Stimulated activated CD4-positive, alpha-beta T cell treated with anti-CD3 and anti-CD28 coated beads, Interleukin-15, amount 100 ng/mL, for 48 hours (primary cell): ENCODE measurements at regions not wholly inside any gene's neighbourhood (a gene's known extent, or its start where the extent isn't known, plus 50 kb on each side); places are given as distances from the start of the nearest gene placed in this dataset.

Experiments
- DNase-seq, 2 donors: peaks; one replicate each; pipeline ENCODE4 v3.0.0-alpha.2; 2020; ENCODE audit warnings: low read depth in 2 of 2

DNA sequence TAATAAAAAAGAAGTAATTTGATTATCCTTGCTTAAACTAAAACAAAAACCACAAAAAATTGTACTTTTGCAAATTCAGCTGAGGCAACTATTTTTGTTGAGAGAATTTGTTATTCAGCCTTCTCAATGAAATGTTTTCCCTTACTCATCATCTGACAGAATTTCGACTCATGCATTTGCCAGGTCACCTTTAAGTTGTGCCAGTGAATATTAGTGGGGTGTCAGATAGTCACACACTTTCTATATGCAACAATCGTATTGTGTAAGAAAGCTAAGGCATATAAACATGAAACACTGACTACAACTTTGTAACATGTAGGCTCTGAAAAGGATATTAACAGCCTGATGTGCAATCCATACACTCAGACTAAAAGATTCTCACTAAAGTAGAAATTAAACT lies 1653.1 kb upstream of the SLC39A10 start:
- no peak for DNase-seq

DNA sequence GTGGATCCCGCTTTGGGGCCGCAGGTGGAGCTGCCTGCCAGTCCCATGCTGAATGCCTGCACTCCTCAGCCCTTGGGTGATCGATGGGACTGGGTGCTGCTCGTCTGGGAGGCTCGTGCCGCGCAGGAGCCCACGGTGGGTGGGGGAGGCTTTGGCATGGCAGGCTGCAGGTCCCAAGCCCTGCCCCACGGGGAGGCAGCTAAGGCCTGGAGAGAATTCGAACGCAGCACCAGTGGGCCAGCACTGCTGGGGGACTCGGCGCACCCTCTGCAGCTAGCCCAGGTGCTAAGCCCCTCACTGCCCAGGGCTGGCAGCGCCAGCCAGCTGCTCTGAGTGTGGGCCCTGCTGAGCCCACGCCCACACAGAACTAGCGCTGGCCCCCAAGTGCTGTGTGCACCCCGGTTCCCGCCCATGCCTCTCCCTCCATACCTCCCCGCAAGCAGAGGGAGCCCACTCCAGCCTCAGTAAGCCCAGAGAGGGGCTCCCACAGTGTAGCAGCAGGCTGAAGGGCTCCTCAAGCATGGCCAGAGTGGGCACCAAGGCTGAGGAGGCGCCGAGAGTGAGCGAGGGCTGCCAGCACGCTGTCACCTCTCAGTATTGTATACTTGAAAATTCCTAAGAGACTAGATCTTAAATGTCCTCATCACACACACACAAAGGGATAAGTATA lies 1654.2 kb upstream of the SLC39A10 start:
- DNase-seq, result no peak

DNA sequence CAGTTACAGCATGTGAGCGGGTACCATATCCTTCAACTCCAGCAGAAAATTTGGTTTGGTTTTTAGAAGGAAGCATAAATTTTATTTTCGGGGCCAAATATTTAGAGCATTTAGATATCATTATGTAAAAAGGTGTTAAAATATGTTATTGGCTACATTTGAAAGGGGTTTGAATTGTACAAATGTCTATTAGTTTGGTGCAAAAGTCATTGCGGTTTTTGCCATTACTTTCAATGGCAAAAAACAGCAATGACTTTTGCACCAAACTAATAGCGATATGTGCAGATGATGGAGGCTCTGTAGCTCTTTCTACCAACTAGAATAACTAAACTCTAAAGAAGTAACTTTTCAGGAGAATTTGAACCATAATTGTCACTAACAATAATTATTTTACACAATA lies 1666.2 kb upstream of the SLC39A10 start:
- DNase-seq, result no peak

DNA sequence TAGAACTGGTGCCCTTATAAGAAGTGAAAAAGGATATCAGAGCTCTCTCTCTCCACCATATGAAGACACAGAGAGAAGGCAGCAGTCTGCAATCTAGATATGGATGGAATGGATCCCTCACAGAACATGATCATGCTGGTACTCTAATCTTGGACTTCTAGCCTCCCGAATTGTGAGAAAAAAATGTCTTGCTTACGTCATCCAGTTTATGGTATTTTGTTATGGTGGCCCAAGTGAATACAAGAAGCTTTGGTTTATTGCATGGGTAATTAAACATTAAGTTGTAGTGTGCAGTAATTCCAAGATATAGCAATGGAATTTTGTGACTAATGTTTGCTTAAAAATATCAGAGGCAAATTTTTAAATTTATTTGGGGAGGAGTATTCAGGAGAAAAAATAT lies 1667.4 kb upstream of the SLC39A10 start:
- no peak for DNase-seq

DNA sequence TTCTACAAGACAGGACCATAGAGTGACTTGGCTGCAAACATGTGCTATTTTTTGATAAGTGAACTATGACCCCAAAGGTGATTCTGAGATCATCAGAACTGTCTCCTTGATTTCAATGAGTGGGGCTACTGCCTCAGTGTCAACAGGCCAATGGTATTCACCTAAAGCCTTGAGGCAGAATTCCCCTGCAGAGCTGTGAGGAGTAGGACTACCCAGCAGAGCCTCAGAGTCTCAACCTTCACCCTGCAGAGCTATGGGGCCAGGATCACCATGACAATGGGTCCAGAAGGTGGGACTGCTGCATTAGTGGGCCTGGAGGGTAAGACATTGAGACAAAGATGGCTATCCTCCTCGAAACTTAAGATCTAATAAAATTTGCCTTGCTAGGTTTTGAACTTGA lies 1668.2 kb upstream of the SLC39A10 start:
- no peak for DNase-seq

DNA sequence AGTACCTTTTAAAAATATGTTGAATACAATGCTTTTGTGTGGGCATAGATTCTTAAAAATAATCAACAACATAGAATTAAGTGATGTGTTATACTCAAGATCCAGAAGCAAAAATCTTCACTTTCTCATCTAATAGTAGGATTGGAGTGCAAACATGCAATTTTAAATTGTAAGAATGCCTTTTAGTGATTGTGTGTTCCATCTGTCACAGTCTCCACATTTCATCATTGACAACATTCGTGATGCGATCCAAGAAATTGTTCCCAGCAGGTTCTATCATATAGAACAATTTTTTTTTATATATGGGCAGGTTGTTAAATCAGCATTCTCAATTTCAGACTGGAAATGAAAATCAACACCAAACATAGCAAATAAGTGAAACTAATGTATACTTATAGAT lies 1671.8 kb upstream of the SLC39A10 start:
- no peak for DNase-seq

DNA sequence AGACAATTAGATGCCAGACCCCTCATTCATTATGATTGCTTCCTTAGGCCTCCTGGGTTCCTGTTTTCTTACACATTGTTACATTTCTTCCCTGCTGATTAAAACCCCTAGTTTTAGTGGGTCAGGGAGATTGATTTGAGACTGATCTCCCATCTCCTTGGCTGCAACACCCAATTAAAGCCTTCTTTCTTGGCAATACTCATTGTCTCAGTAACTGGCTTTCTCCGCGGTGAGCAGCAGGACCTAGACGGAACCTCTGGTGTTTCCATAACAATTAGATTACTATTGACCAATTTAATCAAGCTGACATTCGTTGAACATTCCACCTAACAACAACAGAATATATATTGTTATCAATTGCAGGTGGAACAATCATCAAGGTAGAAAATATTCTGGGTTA lies 1676.4 kb upstream of the SLC39A10 start:
- no peak for DNase-seq

DNA sequence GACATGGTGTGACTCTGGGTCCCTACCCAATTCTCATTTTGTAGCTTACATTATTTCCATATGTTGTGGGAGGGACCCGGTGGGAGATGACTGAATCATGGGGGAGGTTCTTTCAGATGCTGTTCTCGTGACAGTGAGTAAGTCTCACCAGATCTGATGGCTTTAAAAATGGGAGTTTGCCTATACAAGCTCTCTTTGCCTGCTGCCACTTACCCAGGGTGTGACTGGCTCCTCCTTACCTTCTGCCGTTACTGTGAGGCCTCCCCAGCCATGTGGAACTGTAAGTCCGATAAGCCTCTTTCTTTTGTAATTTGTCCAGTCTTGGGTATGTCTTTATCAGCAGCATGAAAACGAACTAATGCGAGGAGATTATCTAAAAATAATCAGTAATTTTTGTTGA lies 1683.2 kb upstream of the SLC39A10 start:
- no peak for DNase-seq

DNA sequence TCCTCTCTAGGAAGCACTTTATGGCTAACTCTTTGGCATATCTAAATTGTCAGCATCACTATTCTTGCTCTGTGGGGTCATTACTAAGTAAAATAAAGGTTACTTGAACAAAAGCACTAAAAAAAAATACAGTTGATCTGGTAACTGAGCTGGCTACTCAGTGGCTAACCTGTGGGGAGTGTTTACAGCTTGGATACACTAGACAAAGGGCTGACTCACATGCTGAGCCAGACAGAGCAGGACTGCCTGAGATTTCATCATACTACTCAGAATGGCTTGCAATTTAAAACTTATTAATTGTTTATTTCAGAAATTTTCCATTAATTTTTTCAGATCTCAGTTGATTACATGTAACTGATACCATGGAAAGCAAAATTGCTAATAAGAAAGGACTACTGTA lies 1690.4 kb upstream of the SLC39A10 start:
- DNase-seq, result no peak

DNA sequence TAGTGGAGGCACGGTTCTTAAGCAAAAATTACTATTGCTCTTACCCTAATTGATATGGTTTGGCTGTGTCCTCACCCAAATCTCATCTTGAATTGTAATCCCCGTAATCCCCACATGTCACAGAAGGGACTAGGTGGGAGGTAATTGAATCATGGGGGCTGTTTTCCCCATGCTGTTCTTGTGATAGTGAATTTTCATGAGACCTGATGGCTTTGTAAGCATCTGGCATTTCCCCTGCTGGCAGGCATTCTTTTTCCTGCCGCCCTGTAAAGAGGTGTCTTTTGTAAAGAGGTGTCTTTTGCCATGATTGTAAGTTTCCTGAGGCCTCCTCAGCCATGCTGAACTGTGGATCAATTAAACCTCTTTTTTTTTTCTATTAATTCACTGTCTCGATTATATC lies 1691.8 kb upstream of the SLC39A10 start:
- DNase-seq, result no peak

DNA sequence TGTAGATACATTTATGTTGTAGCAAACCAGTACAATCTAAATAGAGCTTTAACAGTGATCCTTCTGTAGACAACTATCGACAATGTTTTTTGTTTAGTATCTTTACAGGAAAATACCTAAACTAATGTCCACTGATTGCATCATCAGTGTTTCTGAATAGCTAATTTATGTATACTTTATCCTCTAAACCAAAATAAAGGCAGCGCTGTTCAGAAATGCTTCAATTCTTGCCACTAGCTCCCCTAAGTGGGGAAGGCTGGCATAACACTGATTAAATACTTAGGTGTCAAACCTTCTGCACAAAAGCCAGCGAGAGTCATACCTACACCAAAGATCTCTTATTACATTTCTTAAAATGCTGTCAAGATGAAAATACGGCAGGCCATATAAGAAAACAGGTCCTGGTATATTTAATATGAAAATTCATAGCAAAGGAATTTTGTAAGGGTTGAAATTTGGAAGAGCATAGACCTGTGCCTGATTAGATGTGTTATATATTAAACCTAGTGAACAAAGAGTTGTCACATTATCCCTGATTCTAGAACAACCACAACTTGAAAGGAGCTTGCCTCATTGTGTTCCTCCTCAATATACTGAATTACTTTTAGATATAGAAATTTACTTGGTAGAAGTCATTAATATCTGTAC lies 1693.4 kb upstream of the SLC39A10 start:
- no peak for DNase-seq

DNA sequence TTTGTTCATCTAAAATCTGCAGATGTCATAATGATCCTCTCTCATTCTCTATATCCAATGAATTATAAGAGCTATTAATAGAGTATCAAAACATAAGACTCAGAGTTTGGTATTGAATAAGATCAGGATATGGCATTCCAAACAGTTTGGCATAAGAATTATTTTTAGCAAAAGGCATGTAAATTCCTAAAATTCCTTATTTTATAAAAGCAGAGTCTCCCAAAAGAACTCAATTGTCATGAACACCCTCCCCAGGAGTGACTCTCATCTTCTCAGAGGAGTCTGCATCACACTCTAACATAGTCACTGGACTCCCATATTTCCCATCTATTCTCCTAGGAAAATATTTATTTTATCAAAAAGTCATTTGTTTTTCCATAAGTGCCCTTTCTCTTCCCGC lies 1710.2 kb upstream of the SLC39A10 start:
- no peak for DNase-seq

DNA sequence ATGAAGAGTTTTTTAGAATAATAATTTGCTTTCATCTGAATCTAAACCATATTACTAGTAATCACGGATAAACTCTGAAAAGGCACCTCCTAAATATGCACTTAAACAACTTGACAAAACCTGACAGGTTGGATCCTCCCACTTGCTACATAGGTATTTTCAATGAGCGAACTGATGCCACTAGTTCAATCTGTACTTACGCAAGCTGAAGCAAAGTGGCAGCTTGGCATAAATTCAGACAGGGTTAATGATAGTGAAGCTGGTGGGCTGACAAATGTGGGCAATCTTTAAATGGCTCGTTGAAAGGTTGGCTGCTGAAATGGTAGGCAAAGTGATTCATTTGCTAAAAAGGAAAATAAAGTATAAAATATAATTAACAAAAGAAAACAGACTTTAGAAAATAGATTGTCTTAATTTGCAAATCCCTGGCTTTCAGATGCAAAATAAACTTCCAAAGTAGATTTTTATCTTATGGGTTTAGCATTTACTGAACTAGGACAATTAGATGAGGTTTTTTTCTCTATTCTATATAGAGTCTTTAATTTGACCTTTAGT lies 1713.5 kb upstream of the SLC39A10 start:
- DNase-seq, result no peak

DNA sequence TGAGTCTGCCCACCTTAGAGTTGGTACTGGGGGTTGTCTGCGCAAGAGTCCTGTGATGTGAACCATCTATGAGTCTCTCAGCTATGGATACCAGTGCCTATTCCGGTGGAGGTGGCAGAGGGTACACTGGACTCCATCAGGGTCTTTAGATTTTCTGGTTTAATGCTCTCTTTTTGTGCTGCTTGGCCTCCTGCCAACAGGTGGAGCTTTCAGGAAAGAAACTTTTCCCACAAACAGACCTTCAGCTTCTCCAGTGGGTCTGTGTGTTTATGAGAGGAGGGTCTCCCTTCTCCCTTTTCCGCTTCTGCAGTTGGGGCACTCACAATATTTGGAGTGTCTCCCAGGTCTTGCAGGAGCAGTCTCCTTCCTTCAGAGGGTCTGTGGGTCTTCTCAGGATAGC lies 1721.9 kb upstream of the SLC39A10 start:
- DNase-seq, result no peak

DNA sequence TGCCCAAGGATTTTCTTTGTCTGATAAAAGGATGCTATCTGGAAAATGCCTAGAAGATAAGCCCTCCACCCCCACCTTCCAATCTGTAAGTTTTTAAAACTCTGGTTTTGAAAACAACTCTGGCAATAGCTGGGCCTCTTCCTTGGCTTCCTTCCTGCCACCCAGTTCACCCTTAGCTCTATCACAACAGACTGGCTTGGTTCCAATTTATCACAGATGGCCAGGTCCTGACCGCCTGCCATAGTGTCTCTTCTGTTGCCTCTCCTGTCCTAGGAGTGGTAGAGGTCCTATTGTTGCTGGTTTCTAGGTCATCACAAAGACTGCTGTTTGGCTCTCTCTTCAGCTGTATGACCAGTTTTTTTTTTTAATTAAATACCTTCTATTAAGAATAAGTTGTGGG lies 1727.9 kb upstream of the SLC39A10 start:
- DNase-seq, result no peak

DNA sequence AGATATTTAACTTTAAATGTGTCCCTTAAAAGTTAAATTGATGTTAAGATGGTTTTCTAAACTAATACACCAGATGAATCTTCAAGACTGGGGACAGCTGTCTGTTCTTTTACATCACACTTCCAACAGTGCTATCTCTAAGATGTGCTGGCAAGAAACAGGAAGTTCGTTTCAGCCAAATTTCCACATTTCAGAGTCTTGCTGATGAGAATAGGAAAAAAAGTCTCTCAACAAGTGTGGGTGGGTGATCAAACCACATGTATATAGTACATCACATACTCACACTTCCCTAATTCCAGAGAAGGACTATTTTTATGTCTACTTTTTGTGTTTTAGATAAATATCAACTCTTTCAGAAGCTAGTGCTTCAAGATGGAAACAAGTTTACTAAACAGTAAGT lies 1712.8 kb upstream of the TMEFF2 start:
- DNase-seq, result no peak

DNA sequence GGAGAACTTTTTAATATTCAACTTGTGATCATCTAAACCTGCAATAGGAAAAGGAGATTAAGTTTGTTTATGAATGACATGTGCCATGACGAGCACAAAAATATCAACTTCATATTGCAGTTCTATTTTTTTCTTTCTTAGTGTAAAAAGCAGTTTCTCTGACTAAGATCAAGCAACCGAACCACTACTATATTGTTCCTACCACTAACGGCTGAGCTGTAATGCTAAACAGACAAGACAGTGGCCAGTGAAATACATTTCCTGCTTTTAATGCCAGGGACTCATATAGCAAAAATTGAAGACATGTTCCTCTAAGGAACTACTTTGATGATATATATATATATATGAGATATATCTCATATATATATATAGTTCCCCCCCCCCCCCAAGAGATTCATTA lies 1705.6 kb upstream of the TMEFF2 start:
- DNase-seq, result no peak

DNA sequence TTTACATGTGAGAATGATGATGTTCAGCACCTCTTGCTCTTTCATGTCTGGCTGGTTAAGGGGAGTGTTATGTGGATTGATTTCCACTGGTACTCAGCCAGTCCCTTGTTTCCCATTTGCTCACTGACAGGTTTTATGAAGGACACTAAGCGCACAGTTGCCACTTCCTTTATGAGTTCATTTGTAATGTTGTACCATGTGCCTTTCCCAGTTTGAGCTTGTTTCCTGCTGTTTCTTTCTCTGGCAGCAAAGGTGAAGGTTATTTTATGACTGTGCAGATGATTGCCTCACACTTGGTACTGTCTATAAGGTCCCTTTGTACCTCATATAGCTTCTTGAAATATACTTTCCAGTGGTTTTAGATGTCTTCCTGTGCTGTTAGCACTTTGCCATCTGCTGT lies 1700.5 kb upstream of the TMEFF2 start:
- no peak for DNase-seq

DNA sequence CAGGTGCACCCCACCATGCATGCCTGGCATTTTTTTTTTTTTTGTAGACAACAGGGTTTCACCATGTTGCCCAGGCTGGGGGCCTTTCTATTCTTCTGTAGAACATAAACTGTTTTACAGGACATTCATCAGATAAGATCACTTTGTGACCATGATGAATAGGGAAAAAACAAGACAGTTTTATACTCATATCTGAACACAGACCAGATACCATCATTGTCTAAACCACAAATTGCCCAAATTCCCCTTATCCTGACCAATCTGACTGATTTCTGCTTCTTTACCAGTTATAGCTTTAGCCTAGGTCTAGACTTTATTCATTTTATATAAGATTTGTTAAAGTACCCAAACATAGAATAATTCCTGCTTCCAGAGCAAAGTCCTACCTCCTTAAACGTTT lies 1699.3 kb upstream of the TMEFF2 start:
- DNase-seq, result no peak

DNA sequence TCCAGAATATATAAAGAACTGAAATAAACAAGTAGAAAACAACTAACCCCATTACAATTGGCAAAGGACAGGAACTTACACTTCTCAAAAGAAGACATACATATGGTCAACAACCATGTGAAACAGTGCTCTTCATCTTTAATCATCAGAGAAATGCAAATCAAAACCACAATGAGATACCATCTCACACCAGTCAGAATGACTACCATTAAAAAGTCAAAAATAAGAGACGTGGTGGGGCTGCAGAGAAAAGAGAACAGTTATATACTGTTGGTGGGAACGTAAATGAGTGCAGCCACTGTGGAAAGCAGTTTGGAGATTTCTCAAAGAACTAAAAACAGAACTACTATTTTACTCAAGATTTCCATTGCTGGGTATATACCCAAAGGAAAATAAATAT lies 1696.3 kb upstream of the TMEFF2 start:
- DNase-seq, result no peak

DNA sequence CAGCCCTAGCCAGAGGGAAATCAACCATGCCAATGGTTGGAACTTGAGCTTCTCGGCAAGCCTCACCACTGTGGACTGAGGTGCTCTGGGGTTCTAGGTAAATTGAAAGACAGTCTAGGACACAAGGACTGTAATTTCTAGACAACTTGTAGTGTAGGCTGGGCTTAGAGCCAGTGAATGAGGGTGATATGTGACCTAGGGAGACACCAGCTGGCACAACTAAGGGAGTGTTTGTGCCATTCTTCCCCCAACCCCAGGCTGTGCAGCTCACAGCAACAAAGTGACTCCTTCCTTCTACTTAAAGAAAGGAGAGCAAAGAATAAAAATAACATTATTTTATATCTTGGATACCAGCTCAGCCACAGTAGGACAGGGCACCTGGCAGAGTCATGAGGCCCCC lies 1690.7 kb upstream of the TMEFF2 start:
- DNase-seq, result no peak

DNA sequence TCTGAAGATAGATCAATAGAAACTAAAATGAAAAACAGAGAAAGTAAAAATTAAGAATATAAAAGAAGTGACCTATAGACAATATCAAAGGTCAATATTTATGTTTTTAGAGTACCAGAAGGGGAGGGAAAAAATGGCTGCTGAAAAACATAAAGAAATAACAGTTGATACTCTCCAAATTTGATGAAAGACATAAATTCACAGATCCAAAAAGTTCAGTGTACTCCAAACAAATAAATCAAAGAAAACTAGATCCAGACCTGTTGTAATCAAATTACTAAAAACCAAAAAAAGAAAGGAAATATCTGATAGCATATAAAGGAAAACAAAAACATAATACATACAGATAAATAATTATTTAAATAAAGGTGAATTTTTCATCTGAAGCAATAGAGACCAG lies 1689.1 kb upstream of the TMEFF2 start:
- no peak for DNase-seq

DNA sequence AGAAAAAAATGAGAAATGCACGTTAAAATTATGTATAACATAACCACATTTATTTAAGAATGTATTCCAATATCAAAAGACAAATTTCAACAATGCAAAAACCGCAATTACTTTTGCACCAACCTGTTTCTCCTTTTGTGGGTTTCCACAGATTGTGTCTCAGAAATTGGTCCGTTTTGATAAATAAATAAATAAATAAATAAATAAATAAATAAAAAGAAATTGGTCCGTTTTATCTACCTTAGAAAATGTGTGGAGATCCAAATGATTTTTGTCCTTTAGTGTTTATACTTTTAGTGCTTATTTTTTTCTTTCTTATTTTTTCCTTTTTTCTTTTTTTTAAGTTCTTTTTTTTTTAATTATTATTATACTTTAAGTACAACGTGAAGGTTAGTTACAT lies 1682.2 kb upstream of the TMEFF2 start:
- no peak for DNase-seq

DNA sequence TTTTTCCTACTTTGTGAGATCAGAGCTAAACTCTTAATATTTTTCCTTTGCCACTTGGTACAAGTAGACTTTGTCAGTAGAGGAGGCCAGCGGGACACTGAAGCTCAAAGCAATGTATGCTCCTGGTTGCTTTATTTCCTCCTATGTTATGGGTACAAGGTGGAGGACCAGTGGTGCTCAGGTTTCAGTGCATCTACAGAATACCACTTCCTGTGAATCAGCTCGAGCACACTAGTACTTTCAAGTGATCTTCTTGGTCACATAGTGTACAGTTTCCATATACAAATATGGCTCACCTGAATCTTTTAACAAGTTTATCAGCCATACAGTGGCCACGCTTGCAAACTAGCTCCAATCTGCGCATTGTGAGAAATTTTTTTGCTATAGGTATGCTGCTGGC lies 1674.8 kb upstream of the TMEFF2 start:
- no peak for DNase-seq
